ENCODE measurements at regions not wholly inside any gene's neighbourhood (a gene's known extent, or its start where the extent isn't known, plus 50 kb on each side); places are given as distances from the start of the nearest gene placed in this dataset.

GRCh38 chr10:30178356-30178964, 119.1 kb upstream of the JCAD start:
- TF ChIP-seq CTCF (conservative IDR thresholded peaks at IDR 0.05; ENCODE audit: low read length) = no peak
- no peak for TF ChIP-seq EZH2phosphoT487 (IDR thresholded peaks at IDR 0.05; ENCODE audit: borderline replicate concordance)

Measured in Loucy (cell line).